H1 (cell line): ENCODE measurements at regions not wholly inside any gene's neighbourhood (a gene's known extent, or its start where the extent isn't known, plus 50 kb on each side); places are given as distances from the start of the nearest gene placed in this dataset.
A peak's percentile ranks its signal among the peaks of the same experiment; 100 is the strongest.

ENCODE experiments used
- CTCF ChIA-PET: fragments of 300-600 bp; sonication (Branson Sonifier 250); formaldehyde crosslinking; loops from one replicate; lab custom pipeline; 2021; ENCODE audit not compliant: partially characterized antibody; lab: Charles Lee
- POLR2A ChIA-PET: fragments of 300-600 bp; sonication (Branson Sonifier 250); formaldehyde crosslinking; loops from one replicate; lab custom pipeline; 2021; ENCODE audit warnings: inconsistent platforms; ENCODE audit not compliant: partially characterized antibody; lab: Charles Lee
- DNase-seq, 2 experiments: peaks; one replicate each; pipeline versions ENCODE4 v3.0.0 to v3.0.0-alpha.2; 2010 to 2022; ENCODE audit warnings: low spot score in 2 of 2, low read depth in 1 of 2, mixed read lengths in 1 of 2
- FAIRE-seq: peaks from 2 replicates; lab custom pipeline; 2011; peaks lifted over from hg19 to GRCh38; lab: Jason Lieb, UNC
- H2AFZ ChIP-seq: 2 replicates; pipeline ENCODE4 v1.8.1; 2012; ENCODE audit warnings: low read length, inconsistent platforms
- H2AK5ac ChIP-seq: 2 replicates; pipeline ENCODE4 v1.6.1; 2013; ENCODE audit warnings: low read depth, low read length
- H2BK120ac ChIP-seq: replicated peaks from 2 replicates; pipeline ENCODE3; 2013; ENCODE audit warnings: low read depth, low read length, inconsistent platforms
- H2BK12ac ChIP-seq: 2 replicates; pipeline ENCODE4 v1.6.1; 2013; ENCODE audit warnings: low read depth, low read length
- H2BK15ac ChIP-seq: 2 replicates; pipeline ENCODE4 v1.6.1; 2013; ENCODE audit warnings: low read length
- H2BK20ac ChIP-seq: 2 replicates; pipeline ENCODE4 v1.6.1; 2013; ENCODE audit warnings: low read length
- H2BK5ac ChIP-seq: 2 replicates; pipeline ENCODE4 v1.6.1; 2013; ENCODE audit warnings: low read depth, low read length
- H3K14ac ChIP-seq: 2 replicates; pipeline ENCODE4 v1.6.1; 2013; ENCODE audit warnings: inconsistent platforms; ENCODE audit not compliant: insufficient read length
- H3K18ac ChIP-seq: 2 replicates; pipeline ENCODE4 v1.6.1; 2013; ENCODE audit warnings: low read length; ENCODE audit errors: extremely low read depth
- H3K23ac ChIP-seq: 2 replicates; pipeline ENCODE4 v1.6.1; 2013; ENCODE audit warnings: inconsistent platforms; ENCODE audit not compliant: insufficient read length
- H3K23me2 ChIP-seq: 2 replicates; pipeline ENCODE4 v1.6.1; 2013; ENCODE audit warnings: low read depth, low read length
- H3K27ac ChIP-seq: 2 replicates; pipeline ENCODE4 v1.6.1; 2011; ENCODE audit warnings: low read depth, low read length, inconsistent platforms
- H3K27me3 ChIP-seq, 4 experiments: replicated peaks in 1 of 4; 1 replicate in 1 of 4; 2 replicates in 3 of 4; pipeline versions ENCODE4 v1.6.1 to v1.8.1; 2011 to 2013; ENCODE audit warnings: low read length in 3 of 4, mild to moderate bottlenecking in 3 of 4, inconsistent platforms in 2 of 4, mixed read lengths in 2 of 4, moderate library complexity in 1 of 4; ENCODE audit not compliant: control insufficient read depth in 3 of 4, insufficient read depth in 3 of 4; ENCODE audit errors: extremely low read depth in 1 of 4
- H3K36me3 ChIP-seq, 4 experiments: 2 replicates each; pipeline versions ENCODE4 v1.6.1 to v1.8.1; 2011 to 2013; ENCODE audit warnings: mild to moderate bottlenecking in 4 of 4, low read length in 3 of 4, moderate library complexity in 2 of 4, control low read depth in 1 of 4, inconsistent platforms in 1 of 4; ENCODE audit not compliant: insufficient read depth in 4 of 4, control insufficient read depth in 2 of 4
- H3K4ac ChIP-seq: replicated peaks from 2 replicates; pipeline ENCODE3; 2013; ENCODE audit warnings: low read length, low read depth, mixed read lengths, inconsistent platforms; ENCODE audit not compliant: insufficient read length
- H3K4me1 ChIP-seq, 4 experiments: replicated peaks in 1 of 4; 1 replicate in 1 of 4; 2 replicates in 3 of 4; pipeline versions ENCODE4 v1.6.1 to v1.8.1; 2011 to 2013; ENCODE audit warnings: low read length in 3 of 4, inconsistent platforms in 2 of 4, mixed read lengths in 1 of 4; ENCODE audit not compliant: insufficient read depth in 4 of 4, control insufficient read depth in 3 of 4
- H3K4me2 ChIP-seq, 2 experiments: 2 replicates each; pipeline versions ENCODE4 v1.6.1 to v1.8.1; 2011 to 2013; ENCODE audit warnings: low read depth in 2 of 2, low read length in 2 of 2, control low read depth in 1 of 2, inconsistent platforms in 1 of 2, mild to moderate bottlenecking in 1 of 2; ENCODE audit not compliant: insufficient read depth in 1 of 2
- H3K4me3 ChIP-seq, 4 experiments: fragments of 200-600, 300-600 bp in 1 of 4; sonication (generic), shearing (Covaris generic), sonication (Bioruptor Twin) in 1 of 4; 2 replicates each; pipeline versions ENCODE4 v1.5.1 to v1.8.1; 2011 to 2016; ENCODE audit warnings: low read length in 4 of 4, low read depth in 3 of 4, control low read depth in 2 of 4, inconsistent platforms in 2 of 4, mild to moderate bottlenecking in 2 of 4, mixed read lengths in 1 of 4, moderate library complexity in 1 of 4; ENCODE audit not compliant: insufficient read depth in 2 of 4; ENCODE audit errors: extremely low read depth in 1 of 4
- H3K56ac ChIP-seq: replicated peaks from 2 replicates; pipeline ENCODE3; 2013; ENCODE audit warnings: low read depth, mild to moderate bottlenecking, mixed read lengths, low read length, inconsistent platforms; ENCODE audit not compliant: insufficient read length
- H3K79me1 ChIP-seq: 2 replicates; pipeline ENCODE4 v1.6.1; 2013; ENCODE audit warnings: low read depth, low read length, control low read depth
- H3K79me2 ChIP-seq, 2 experiments: 2 replicates each; pipeline versions ENCODE4 v1.6.1 to v1.8.1; 2012 to 2013; ENCODE audit warnings: low read length in 2 of 2, mild to moderate bottlenecking in 2 of 2, inconsistent platforms in 1 of 2; ENCODE audit not compliant: insufficient read depth in 2 of 2, control insufficient read depth in 1 of 2
- H3K9ac ChIP-seq, 4 experiments: replicated peaks in 1 of 4; 1 replicate in 1 of 4; 2 replicates in 3 of 4; pipeline versions ENCODE4 v1.6.1 to v1.8.1; 2011 to 2013; ENCODE audit warnings: low read depth in 3 of 4, low read length in 3 of 4, control low read depth in 2 of 4, mild to moderate bottlenecking in 2 of 4, moderate library complexity in 2 of 4, inconsistent platforms in 1 of 4; ENCODE audit errors: extremely low read depth in 1 of 4
- H3K9me3 ChIP-seq, 2 experiments: 2 replicates each; pipeline versions ENCODE4 v1.6.1 to v1.8.1; 2012 to 2013; ENCODE audit warnings: mild to moderate bottlenecking in 2 of 2, moderate library complexity in 2 of 2, control low read depth in 1 of 2, inconsistent platforms in 1 of 2, low read depth in 1 of 2, low read length in 1 of 2, mixed read lengths in 1 of 2; ENCODE audit not compliant: insufficient read depth in 2 of 2
- H4K20me1 ChIP-seq, 2 experiments: replicated peaks in 1 of 2; 2 replicates each; pipeline versions ENCODE3 to v1.8.1; 2011 to 2013; ENCODE audit warnings: inconsistent platforms in 2 of 2, low read length in 2 of 2, mild to moderate bottlenecking in 1 of 2; ENCODE audit not compliant: insufficient read depth in 2 of 2, control insufficient read depth in 1 of 2
- H4K5ac ChIP-seq: 2 replicates; pipeline ENCODE4 v1.6.1; 2013; ENCODE audit warnings: low read length, low read depth, mixed read lengths, inconsistent platforms; ENCODE audit not compliant: insufficient read length
- H4K8ac ChIP-seq: 2 replicates; pipeline ENCODE4 v1.8.0; 2013; ENCODE audit warnings: mild to moderate bottlenecking, moderate library complexity, low read length, inconsistent platforms; ENCODE audit not compliant: insufficient read depth; ENCODE audit errors: extremely low read depth
- H4K91ac ChIP-seq: replicated peaks from 2 replicates; pipeline ENCODE3; 2013; ENCODE audit warnings: low read length, mixed read lengths, inconsistent platforms; ENCODE audit not compliant: insufficient read length
- CTCF ChIP-seq, 3 experiments: IDR thresholded peaks; 1 replicate in 2 of 3; 2 replicates in 1 of 3; pipeline versions ENCODE4 v1.5.1 to v1.6.1; 2011; ENCODE audit warnings: low read length in 3 of 3, mild to moderate bottlenecking in 3 of 3, inconsistent platforms in 2 of 3, low read depth in 1 of 3, moderate library complexity in 1 of 3; ENCODE audit not compliant: insufficient read depth in 1 of 3; ENCODE audit errors: control extremely low read depth in 1 of 3
- EZH2 ChIP-seq: fragments of 200-600 bp; sonication (generic); IDR thresholded peaks from 2 replicates; pipeline ENCODE4 v1.7.1; 2012; ENCODE audit warnings: low read depth, mild to moderate bottlenecking, moderate library complexity, low read length, inconsistent platforms; ENCODE audit not compliant: severe bottlenecking
- GTF2F1 ChIP-seq: IDR thresholded peaks from 2 replicates; pipeline ENCODE4 v1.6.1; 2012; ENCODE audit warnings: low read depth, low read length, improper control_type of control experiment, borderline replicate concordance
- RAD21 ChIP-seq, 2 experiments: IDR thresholded peaks in 1 of 2; conservative IDR thresholded peaks in 1 of 2; 2 replicates each; pipeline ENCODE4 v1.6.1; 2011; ENCODE audit warnings: low read depth in 2 of 2, low read length in 2 of 2, improper control_type of control experiment in 1 of 2, inconsistent platforms in 1 of 2, mild to moderate bottlenecking in 1 of 2, moderate library complexity in 1 of 2
- RBBP5 ChIP-seq: IDR thresholded peaks from 2 replicates; pipeline ENCODE4 v1.7.1; 2012; ENCODE audit warnings: low read depth, mild to moderate bottlenecking, inconsistent platforms, low read length, moderate library complexity, borderline replicate concordance
- TBP ChIP-seq: IDR thresholded peaks from 2 replicates; pipeline ENCODE4 v1.6.1; 2011; ENCODE audit warnings: low read depth, low read length, improper control_type of control experiment
- WGBS, 2 experiments: shearing (Covaris generic) in 1 of 2; methylation state at CpG; one replicate each; pipeline versions ENCODE4 v1.1.6 to v1.1.7; 2013 to 2015; ENCODE audit warnings: low lambda C conversion rate in 2 of 2, mixed read lengths in 2 of 2, inconsistent platforms in 1 of 2, low coverage in 1 of 2, missing lambda C conversion rate in 1 of 2; ENCODE audit not compliant: insufficient replicate concordance in 2 of 2, insufficient coverage in 1 of 2, insufficient read length in 1 of 2; ENCODE audit errors: extremely low coverage in 1 of 2, missing lambda C conversion rate in 1 of 2; 5-methylcytosine and 5-hydroxymethylcytosine counted together
- TF ChIP-seq, protein P1 (sequence below): IDR thresholded peaks from 2 replicates; pipeline ENCODE4 v1.6.1; 2012; ENCODE audit warnings: low read length, inconsistent platforms

GRCh38 chr2:190121971-190122370 is 59.4 kb upstream of the MSTN start:
- Histone ChIP-seq H3K79me1 (no peaks in the 10 kb centered on the region), H3K9me3 (no peaks in the 10 kb centered on the region), H4K20me1 (no peaks in the 10 kb centered on the region), H2AFZ (peak overlapping the region; percentile 79; the same call in 1 of the 2 replicates), H3K4me3 (no peak overlapping the region), H2BK5ac (no peak overlapping the region), H3K4me2 (no peak overlapping the region), H4K8ac (no peak overlapping the region), H4K5ac (no peak overlapping the region), H3K14ac (no peak overlapping the region), H3K79me2 (no peaks in the 10 kb centered on the region), H3K4me1 (peaks cover 2 to 9% (median 4%) of the 10 kb centered on the region in 4 experiments; a peak in 5 of 7 replicates), H3K18ac (no peak overlapping the region), H2BK15ac (no peak overlapping the region), H4K91ac (no peak overlapping the region), H2BK120ac (no peak overlapping the region), H2AK5ac (no peak overlapping the region), H3K23ac (no peak overlapping the region), H3K9ac (no peak overlapping the region), H3K27me3 (no peaks in the 10 kb centered on the region), H3K56ac (no peak overlapping the region), H3K23me2 (0 out of 2 replicates have a peak, but pooled peaks cover 2% of the 10 kb centered on the region), H2BK20ac (no peak overlapping the region), H3K4ac (no peak overlapping the region), H2BK12ac (no peak overlapping the region), H3K36me3 (no peaks in the 10 kb centered on the region), H3K27ac (no peak overlapping the region)
- ChIA-PET CTCF (interaction anchor here (0.7 to 2.2 kb wide), 11 partner anchors 10 to 330 kb away, joined by 3 to 9 read pairs (median 3); no protein-coding TSS in a partner anchor), POLR2A (no interaction called here)
- TF ChIP-seq GTF2F1 (no peak), TBP (no peak), RAD21 (IDR thresholded peaks at IDR 0.05 in 1 of 2, conservative IDR thresholded peaks at IDR 0.05 in 1 of 2; ENCODE audit: low read depth in 2 of 2, low read length in 2 of 2) (peak; percentile 64 to 67), RBBP5 (no peak), EZH2 (no peak), CTCF (IDR thresholded peaks at IDR 0.05; ENCODE audit: control extremely low read depth in 1 of 3, insufficient read depth in 1 of 3, low read depth in 1 of 3, low read length in 3 of 3) (peak in 2 of 3 experiments; percentile 57 to 64; a peak in 3 of 4 replicates)
- TF ChIP-seq, protein P1, sequence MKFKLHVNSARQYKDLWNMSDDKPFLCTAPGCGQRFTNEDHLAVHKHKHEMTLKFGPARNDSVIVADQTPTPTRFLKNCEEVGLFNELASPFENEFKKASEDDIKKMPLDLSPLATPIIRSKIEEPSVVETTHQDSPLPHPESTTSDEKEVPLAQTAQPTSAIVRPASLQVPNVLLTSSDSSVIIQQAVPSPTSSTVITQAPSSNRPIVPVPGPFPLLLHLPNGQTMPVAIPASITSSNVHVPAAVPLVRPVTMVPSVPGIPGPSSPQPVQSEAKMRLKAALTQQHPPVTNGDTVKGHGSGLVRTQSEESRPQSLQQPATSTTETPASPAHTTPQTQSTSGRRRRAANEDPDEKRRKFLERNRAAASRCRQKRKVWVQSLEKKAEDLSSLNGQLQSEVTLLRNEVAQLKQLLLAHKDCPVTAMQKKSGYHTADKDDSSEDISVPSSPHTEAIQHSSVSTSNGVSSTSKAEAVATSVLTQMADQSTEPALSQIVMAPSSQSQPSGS = no peak
- WGBS, 2 experiments = 63% methylated on average over 1 of the region's 1 CpG; no CpG with 5 or more reads in 1 of the 2 experiments
- DNase-seq (no peak), FAIRE-seq (no peak)
